DMS79 (cell line): ENCODE measurements at regions not wholly inside any gene's neighbourhood (a gene's known extent, or its start where the extent isn't known, plus 50 kb on each side); places are given as distances from the start of the nearest gene placed in this dataset.
"Not testable (repeated sequence)": the region's sequence is repeated elsewhere in the genome, so short reads cannot be mapped to it uniquely, and the experiment has no call there.

Source experiments
- DNase-seq: peaks from one replicate; lab custom pipeline; 2025; lab: John Stamatoyannopoulos, UW

DNA sequence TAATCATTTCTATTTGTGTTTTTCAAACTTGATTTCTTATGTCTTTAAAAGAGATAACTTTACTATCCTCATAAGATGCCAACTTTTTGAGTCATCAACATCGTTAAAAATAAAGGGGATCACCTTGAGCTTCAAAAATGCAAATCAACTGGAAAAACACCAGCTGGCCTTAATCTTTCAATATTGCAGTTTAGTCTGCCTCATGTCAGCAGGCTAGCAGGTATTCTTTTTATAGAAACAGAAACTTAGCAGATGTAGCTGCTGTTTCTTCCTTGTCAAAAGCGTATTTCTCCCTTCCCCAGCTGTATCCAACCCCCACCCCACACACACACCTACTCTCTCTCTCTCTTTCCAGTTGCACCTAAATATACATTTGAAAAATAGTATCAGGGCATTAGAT lies 154.1 kb upstream of the ZNF804A start:
- DNase-seq, result no peak

DNA sequence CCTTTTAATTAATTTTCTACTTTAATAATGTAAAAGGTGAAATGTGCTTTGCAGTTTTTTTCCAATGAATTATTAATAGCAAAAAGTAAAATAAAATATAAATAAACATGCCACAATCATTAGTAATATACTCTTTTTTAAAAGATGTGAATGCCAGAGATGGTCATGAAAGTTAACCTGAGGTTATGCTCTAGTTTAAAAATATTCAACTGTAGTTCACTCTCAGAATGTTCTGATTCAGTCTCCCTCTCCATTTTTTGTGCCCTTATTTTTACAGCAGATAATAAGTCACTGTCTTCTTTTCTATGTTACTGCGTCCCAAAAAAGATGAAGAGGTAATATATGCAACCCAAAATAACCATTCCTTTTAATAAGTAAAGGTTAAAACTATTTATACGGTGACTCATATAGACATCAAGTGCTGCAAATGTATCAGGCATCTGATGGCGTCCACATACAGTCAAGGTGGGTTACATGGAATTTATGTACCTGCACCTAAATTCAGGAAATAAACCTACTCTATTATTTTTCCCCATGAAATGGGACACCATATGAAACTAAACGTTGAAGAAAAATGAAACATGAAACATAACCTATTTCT lies 153.6 kb upstream of the ZNF804A start:
- no peak for DNase-seq

DNA sequence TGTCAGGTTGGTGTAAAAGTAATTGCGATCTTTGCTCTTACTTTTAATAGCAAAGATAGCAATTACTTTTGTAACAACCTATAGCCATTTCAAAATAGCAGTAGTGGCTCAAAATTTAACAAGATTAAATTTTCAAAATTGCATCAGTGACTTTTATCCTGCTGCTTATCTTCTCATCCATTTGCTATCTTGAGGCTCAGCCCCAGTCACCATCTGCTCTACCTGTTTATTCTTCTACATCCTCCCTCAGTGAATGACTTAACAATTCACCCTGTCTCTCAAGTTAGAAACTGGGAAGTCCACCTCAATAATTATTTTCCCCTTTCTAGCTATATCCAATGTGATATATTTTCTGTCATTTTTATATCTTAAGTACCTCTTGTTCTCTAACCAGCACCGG lies 148.6 kb upstream of the ZNF804A start:
- DNase-seq, result no peak

DNA sequence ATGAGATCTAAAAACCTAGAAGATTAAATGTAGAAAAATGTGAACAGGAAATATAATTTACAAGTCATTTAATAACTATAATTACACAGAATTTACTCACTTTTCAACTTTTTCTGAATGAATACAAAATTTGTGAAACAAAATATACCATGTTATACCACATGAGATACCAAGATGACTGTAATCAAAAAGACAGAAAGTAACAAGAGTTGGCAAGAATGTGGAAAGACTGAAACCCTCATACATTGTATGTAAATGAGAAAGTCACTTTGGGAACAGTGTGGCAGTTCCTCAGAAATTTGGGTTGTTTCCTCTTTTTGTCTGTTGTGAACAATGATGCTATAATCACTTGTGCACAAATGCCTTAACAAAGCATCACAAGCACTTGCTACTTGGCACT lies 145.4 kb upstream of the ZNF804A start:
- DNase-seq, result no peak

DNA sequence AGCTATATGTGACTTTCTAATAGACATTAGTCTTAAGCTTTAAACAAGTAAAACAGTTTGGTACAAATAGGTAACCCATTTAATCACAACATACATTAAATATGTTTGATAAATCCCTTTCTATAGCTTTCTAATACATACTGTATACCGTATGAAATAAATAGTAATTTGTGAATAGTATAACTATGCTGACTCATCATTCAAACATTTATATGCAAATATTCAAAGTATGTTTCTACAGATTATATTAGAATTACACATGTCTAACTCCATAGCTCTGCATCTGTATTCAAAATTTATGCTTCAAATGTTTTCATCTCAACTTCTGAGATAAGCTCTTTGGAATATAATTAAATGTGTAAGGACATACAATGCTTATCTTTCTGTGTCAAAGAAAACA lies 142.7 kb upstream of the ZNF804A start:
- no peak for DNase-seq

DNA sequence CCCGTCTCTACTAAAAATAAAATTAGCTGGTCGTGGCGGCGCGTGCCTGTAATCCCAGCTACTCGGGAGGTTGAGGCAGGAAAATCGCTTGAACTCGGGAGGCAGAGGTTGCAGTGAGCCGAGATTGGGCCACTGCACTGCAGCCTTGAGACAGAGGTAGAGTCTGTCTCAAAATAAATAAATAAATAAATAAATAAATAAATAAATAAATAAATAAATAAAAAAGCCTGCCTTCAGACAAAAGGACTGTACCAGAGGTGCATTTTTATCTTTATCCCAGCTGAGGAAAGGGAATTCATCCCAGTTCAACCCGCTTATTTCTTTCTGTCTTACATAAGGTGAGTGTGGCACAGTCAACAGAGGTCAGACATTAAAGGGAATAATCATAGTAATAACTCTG lies 141.6 kb upstream of the ZNF804A start:
- DNase-seq, result not testable (repeated sequence)

DNA sequence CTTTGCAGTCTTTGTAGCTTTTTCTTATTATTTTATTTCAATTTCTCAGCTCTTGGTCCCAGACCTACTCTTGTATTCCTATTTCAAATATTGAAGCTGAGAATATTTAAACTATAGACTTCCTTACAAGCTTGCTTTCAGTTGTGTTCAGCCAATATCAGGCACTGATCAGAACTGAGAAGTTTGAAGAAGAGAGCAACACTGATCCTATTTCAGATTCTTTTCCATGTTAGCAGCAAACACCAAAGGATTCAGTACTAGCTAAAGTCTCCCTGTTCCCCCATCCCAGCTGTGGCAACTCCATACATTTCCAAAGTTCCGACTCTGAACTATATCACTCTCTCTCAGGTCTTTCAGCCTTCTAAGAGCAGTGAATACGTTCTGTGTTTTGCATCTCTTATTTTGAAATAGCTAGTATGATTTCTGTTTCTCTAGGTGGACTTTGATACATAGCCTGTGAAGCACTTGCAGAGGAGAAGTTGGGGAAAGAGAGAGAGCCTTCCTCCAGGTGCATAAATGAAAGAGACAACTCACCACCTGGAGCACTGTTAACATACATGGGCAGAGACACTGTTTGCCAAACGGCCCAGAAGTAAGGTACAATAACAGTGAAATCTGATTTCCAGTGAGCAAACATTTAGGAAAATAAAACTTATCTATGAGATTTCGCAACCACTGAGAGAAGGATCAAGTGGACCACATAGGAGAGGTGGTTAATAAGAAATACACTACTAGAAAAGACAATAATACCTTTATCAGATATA lies 135.0 kb upstream of the ZNF804A start:
- no peak for DNase-seq

DNA sequence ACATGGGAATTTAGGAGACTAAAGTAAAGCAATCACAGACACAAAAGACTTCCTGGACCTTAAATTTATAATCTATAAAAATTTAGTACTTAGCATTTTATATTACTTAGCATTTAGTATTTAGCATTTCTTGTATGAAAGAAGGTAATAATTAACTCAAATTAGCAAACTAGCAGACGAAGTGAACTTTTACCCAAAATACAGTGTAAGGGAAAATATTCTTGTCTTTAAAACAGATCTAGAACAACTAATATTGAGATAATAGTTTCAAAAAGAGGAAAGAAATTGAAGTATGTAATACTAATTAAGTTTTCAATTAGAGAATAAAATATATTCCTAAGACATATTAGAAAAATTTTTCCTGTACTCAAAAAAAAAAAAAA lies 134.5 kb upstream of the ZNF804A start:
- DNase-seq, result no peak

DNA sequence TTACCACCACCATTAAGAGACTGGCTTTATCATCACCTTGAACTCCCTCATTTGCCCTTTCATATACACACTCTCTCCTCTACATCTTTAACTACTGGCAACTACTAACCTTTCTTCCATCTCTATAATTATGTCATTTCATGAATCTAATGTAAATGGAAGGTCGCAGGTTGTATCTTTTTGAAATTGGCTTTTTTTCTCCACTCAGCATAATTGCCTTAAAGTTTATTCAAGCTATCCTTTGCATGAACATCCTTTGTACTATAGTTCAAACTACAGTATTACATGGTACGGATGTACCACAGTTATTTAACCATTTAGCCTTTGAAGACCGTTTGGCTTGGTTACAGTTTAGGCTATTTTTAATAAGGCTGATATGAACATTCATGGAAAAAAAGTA lies 129.5 kb upstream of the ZNF804A start:
- no peak for DNase-seq

DNA sequence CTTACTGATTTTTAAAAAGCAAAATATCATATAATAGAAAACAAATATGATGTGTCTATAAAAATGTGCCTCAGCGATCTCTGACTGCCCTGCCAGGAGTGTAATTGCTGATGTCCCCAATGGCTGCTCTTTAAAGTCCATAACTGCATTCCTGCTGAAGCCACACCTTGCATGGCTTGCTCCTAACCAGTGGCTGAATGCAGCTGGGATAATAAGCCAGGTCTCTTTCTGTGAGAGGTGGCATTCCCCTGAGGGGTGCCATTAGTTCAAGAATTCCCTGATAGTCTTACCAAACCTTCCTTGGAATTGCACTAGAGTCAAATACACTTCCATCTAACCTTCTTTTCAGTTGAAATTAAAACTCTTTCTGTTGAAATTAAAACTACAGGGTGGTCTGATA lies 125.8 kb upstream of the ZNF804A start:
- DNase-seq, result no peak

DNA sequence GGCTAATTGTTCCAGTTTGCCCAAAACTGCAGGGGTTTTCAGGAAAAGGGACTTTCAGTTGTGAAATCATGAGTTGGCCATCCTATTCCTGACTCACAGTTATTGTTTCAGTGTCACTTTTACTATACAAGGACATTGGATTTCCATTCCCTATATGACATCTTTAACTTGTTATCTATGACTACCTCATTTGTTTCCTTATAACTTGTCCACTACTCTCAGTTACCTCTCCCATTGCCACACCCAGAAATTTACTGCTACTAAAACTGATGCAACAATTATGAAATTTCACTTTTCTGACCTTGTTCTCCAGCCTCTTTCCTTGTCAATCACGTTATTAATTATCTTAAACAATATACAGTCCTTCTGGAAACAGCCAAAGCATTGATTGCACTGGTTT lies 116.5 kb upstream of the ZNF804A start:
- no peak for DNase-seq

DNA sequence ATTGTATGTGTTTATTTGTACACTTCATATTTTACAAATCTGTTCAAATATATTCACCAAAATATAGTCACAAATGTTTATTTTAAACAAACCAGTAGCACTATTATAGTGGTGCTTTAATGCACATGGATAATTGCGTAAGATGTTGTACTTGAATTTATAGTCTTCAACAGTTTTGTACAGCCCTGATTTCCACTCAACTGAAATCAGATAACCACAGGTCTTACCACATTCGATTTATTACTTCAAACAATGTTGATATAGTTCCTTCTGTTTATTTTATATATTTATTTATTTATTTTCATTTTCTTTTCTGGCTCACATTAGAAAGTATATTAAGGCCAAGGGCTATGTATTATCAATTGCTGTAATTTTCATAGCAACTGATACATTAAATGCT lies 99.4 kb upstream of the ZNF804A start:
- no peak for DNase-seq

DNA sequence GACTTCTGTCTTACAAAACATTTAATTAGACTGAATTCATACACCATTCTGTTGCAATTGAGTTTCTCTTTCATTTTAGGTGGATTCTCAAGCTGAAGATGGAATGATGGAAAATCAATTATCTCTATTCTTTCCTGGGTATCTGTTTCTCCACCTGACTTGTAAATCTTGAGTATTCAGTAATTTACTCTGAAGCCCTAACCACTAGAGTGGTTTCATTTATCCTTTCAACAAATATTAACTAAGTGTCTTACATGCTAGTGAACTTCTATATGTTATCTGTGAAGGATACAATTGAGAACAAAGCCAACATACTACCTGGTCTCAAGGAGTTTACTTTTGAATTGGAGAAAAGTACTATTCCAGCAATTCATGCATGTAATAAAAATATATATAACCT lies 94.1 kb upstream of the ZNF804A start:
- no peak for DNase-seq

DNA sequence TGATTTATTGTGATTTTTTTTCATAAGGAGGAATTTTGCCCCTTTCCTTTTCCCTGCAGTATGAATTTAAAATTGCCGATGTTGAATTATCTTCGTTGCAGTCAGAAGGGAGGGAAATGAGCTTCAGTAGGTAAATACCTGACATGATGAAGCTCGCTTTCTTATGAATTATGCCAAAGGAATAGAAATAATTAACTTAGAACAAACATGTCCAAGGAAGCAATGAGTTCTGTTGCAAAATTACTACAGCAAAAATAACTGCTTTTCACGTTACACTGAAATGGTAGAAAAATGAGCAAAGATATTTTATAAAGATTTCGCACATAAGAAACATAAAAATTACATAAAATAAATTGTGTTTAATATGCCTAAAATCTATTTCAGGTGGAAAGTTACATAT lies 91.1 kb upstream of the ZNF804A start:
- DNase-seq, result no peak

DNA sequence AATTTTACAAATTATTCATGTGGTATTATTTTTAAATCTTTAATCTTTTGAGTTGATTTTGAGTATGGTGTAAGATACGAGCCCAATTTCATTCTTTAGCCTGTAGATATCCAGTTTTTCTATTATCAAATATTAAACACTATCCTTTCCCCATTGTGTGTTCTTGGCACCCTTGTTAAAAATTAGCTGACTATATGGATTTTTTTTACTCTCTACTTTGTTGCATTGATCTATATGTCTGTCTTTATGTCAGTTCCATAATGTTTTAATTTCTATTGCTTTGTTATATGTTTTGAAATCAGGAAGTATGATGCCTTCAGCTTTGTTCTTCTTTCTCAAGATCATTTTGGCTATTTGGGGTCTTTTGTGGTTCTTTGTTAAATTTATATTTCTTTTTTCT lies 80.9 kb upstream of the ZNF804A start:
- no peak for DNase-seq

DNA sequence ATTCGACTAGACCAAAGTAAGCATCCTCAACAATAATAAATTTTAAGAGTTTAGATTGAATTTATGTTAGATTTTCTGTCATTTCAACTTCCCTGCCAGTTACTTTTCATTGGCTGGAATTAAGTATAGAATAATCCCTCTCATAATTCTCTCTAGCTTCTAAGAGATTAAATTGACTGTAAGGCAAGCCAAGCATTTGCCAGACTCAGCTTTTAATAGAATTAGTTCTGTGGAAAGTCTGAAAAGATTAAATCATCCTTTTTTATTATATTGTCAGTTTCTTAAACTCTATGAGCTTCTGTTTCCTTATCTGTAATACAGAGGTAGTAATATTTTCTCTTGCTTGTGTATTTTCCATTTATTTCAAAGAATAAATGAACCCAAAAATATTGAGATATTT lies 77.9 kb upstream of the ZNF804A start:
- no peak for DNase-seq

DNA sequence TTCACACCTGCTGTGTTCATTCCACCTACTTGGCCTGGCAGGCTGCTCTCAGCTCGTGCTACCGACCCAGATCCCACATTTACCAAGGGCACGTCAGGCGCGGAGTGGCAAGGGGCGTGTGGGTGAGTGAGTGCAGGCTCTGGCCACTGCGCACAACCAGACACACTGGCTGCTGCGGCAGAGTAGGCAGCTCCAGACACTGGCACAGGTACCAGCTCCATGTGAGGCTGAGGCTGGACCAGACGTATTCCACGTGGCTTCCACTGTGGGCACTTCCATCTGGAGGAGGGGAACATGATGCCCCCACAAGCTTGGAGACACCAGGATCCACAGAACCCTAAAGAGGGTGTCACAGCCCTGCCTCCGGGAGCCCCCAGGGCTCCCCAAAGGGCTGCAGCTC lies 74.6 kb upstream of the ZNF804A start:
- DNase-seq, result no peak

DNA sequence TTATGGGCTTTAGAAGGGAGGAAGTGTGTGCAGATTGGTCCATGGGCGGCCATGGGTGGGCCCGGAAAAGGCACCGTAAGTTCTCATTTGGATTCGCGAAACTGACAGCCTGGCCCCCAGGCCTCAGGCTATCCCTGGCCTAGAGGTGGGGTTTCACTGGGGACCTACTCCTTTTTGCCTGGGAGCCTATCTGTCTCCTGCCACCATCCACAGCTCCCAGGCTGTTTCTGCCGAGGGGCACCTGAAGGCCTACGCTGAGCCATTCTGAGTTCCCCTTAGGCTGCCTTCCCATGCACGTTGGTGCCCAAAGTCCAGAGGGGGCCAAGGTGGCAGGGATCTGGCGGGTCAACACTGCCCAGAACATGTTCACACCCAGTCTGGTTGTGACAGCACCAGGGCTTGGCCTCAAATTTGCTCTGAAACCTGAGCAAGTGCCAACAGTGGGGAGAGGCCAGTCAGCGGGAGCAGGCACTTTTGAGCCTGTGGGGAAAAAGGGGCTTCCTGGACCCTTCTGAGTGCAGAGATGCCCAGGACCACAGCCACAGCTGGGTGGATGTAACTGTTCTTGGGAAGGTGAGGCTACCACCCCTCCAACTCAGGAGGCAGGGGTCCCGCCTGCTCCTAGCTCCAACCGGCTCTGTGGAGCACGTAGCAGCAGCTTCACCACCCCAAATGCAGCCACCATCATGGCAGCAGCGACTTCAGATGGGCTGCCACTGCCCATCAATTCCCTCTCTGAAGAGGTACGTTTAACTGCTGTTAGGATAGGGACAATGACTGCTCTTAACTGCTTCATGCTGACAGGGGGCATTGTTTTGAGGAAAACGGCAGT lies 73.6 kb upstream of the ZNF804A start:
- DNase-seq, result no peak

DNA sequence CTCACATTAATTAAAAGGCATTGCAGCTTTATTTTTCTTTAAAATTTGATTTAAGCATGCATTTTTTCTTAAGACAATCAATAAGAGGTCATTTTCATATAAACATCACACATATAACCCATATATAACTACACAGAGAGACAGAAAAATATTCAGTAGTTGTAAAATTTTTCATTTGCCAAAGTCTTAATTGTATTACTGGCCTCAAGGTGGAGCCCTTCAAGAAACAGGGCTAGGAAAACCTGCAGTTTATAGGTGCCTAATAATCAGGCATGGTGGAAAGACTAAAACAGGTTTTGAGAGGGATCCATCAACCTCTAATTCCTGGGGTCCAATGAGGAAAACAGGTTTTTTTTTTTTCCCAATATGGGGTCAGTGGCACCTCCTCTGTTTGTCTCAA lies 71.3 kb upstream of the ZNF804A start:
- no peak for DNase-seq

DNA sequence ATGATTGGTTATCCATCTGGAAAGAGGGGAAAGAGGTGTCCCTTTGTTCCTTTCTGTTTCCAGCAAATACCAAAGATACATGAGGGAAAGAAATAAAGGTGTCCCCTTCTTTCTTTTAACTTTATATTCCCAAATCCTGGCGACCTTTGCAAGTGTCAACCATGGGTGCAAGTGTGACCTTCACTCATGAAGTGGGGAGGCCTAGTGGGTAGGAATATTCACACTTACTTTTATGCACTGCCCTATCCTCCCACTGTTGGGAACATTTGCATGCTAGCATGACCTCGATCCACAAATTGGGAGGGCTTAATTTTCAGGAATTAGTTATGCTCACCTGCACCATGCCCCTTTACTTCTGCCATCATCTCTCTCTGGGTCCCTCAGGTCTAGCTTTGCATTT lies 70.2 kb upstream of the ZNF804A start:
- DNase-seq, result no peak

DNA sequence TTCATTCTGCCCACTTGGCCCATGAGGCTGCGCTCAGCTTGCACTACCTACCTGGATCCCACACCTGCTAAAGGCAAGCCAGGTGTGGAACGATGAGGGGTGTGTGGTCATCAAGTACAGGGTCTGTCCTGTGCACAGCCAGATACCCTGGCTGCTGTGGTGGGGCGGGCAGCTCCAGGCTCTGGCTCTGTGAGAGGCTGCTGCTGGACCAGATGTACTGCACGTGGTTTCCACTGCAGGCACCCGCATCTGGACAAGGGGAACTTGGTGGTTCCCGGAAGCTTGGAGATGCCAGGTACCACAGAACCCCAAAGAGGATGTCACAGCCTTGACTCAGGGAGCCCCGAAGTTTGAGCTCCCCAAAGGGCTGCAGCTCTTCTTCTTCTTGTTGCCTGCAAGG lies 68.1 kb upstream of the ZNF804A start:
- DNase-seq, result no peak

DNA sequence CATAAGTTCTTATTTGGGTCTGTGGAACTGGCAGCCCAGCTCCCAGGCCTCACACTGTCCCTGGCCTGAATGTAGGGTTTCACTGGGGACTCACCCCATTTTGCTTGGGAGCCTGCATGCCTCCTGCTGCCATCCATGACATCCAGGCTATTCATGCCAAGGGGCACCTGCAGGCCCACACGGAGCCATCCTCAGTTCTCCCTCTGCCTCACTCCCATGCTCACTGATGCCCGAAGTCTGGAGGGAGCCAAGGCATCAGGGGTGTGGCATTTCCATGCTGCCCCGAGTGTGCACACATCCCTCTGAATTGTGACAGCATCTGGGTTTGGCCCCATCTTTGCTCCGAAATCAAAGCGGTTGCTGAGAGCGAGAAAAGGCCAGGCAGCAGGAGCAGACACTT lies 67.4 kb upstream of the ZNF804A start:
- no peak for DNase-seq

DNA sequence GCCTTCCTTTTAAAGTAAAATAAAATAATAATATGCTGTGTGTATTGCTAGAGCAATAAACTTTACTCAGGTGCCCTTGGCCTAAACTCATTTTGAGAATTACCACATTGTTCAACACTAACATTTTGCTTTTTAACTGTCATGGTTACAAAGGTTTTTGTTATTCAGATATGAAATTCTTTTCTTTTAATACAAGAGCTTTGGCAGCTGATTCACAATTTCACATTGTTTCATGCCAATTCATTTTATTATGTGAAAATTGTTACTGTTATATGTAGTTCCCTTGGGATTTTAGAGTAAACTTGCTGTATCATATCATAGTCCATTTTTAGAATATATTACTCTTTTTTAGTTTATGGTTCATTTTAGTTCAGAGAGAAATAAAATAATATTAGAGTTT lies 65.8 kb upstream of the ZNF804A start:
- DNase-seq, result no peak
